IPS-NIHi7 (cell line): ENCODE measurements at regions not wholly inside any gene's neighbourhood (a gene's known extent, or its start where the extent isn't known, plus 50 kb on each side); places are given as distances from the start of the nearest gene placed in this dataset.

ENCODE experiments used
- DNase-seq: peaks from one replicate; pipeline ENCODE4 v3.0.0; 2012; ENCODE audit warnings: mixed read lengths; ENCODE audit errors: extremely low spot score

- DNase-seq = peak; percentile 70
These were observed 463.9 kb downstream of the GALC start for GRCh38 chr14:87529081-87529480.

DNA sequence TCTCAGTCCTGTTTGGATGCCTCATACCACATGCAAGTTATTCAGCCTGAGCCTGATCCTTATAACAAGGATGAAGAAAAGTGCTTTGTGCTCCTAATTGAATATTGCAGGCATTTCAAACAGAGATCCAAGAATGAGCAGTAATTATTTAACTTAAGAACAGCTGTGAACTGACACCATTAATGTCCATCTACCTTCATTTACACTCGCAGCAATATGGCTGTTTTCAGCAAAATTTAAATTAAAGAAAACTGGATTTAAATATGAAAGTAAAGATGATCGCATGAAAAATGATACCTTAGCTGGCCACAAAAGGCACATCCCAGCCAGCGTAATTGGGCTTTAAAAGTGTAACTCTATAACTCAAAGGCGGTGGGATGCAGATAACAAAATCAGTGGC, 466.3 kb downstream of the GALC start:
- no peak for DNase-seq

GRCh38 chr14:87524011-87524410, 469.0 kb downstream of the GALC start:
- no peak for DNase-seq

DNA sequence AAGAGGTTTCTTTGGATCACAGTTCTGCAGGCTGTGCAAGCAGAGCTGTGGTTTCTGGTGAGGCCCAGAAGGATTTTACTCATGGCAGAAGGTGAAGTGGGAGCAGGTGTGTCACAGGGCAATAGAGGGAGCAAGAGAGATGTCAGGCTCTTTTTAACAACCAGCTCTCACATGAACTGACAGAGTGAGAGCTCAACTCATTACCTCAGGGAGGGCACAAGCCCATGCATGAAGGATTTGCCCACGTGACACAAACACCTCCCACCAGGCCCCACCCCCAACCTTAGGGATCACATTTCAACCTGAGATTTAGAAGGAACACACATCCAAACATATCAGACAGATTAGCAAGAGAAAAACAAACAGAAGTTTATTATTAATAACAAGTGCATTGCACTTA, 470.4 kb downstream of the GALC start:
- peak; percentile 31 for DNase-seq

DNA sequence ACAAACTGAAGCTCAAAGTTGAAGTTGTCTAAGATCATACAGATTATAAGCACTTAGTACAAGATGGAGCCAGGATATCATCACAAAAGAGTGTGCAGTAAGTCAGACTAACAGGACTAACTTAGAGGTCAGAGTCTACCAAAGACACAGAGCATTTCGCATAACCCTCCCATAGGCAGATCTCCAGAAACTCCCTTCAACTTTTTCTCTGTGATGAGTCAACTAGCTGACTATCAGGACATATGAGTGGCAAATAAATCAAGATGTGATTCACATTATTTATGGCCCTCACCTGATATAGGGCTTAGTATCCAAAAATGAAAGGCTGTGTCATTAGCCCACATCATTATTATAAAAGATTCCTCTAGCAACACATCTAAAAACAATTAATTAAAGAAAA, 484.6 kb downstream of the GALC start:
- no peak for DNase-seq

GRCh38 chr14:87503711-87504110, 489.3 kb downstream of the GALC start:
- peak; percentile 47 for DNase-seq

DNA sequence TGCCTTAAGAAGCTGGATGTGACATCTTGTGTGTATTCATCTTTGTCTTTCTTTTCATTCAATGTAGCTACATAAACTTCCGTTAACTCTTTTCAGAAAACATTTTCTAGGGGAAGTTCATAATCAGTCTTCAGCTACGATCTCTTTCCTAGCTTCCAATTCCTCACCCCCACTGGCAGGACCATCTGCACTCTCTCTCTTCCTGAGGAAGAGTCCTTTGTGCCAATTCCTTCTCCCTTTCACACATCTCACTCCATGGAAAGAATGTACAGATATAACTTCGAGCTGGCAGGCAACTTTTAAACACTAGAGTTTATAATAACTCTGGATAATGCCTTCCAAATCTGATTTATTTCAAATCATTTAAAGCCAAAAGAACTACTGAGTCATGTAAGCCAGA, 495.7 kb downstream of the GALC start:
- no peak for DNase-seq

GRCh38 chr14:87494010-87494409, 499.0 kb downstream of the GALC start:
- DNase-seq = no peak

- no peak for DNase-seq
These were observed 500.4 kb downstream of the GALC start for GRCh38 chr14:87492561-87492960.

DNA sequence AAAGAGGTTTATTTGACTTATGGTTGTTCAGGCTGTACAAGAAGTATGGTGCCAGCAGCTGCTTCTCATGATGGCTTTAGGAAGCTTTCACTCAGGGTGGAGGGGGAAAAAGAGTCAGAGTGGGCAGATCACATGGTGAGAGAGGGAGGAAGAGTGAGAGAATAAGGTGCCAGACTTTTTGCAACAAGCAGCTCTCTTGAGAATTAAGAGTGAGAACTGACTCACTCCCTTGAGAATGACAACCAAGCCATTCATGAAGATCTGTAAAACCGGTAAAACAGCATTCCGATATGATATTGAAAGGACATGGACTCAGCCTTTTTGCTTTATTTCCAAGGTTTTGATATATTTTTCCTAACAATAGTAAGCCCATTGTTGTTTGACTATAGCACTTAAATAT, 501.2 kb downstream of the GALC start:
- peak; percentile 25 for DNase-seq

- DNase-seq = no peak
These were observed 503.7 kb downstream of the GALC start for GRCh38 chr14:87489196-87489819.

DNA sequence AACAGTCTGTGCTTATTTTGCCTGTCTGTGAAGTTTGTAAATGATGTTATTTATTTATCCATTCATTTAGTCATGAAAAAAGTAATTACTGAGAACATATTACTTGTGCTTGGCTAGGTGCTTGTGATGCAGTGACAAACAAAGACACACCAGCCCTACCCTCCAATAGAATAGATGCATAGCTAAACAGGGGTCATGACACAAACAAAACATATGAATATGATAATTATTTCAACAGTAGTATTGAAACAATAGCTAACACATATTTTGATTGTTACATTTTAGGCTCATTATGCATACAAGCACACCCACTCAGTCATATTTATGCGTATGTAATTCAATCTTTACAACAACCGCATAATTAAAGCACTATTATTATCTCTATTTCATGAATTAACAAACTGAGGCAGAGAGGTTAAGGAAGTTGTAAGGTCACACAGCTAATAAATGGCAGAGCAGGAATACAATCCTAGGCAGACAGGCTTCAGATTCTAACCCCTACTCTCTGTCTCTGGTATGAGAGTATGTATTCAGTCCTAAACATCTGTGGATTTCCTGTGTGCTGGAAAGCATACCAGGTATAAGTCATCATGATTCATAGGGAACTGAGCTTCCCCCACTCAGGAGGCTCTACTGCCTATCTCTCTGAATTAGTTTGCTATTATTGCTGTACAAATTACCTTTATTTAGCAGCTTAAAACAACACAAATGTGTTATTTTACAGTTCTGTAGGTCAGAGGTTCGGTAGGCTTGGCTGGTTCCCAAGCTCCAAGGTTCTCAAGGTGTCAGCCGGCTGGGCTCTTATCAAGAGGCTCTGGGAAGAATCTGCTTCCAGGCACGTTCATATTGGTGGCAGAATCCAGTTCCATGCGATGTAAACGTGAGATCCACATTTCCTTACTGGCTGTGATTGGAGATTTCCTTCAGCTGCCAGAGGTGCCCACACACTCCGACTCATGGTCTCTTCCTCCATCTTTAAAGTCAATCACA, 509.4 kb downstream of the GALC start:
- no peak for DNase-seq

DNA sequence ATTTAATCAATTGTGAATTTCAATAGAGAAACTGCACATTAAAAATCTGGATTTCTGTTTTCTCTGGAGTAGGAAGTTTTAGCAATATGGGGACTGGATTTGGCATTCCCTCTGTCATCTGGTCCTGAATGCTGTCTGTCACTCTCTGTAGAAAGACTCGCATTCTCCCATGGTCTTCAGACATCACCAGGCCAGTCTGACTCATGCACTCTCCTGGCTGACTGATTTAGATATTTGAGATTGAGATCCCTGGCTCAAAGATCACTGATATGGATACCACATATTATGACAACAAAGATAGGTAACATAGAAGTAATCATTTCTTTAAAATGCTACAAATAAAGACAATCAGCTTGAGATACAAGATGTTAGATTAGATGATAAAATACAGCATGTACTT, 524.5 kb downstream of the GALC start:
- DNase-seq = no peak

- no peak for DNase-seq
These were observed 525.4 kb downstream of the GALC start for GRCh38 chr14:87467578-87467977.

- no peak for DNase-seq
These were observed 527.2 kb downstream of the GALC start for GRCh38 chr14:87465770-87466169.

DNA sequence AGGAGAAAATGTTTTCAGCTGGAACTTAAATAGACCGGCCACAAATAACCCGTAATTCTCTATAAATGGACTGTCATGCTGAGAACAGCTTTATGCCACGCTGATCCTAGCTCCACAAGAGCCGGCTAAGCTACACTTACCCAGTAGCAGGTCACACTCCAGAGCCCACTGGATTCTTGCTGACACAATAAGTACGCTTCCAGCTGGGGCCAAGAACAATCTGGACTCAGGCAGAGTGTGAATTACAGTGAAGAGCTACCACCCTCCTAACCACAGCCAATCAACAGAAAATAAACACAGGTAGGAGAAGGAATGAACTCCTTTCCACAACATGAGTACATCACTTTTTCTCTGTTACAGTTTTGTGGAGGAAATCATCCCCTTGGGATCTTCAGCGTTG, 531.3 kb downstream of the GALC start:
- DNase-seq = no peak

DNA sequence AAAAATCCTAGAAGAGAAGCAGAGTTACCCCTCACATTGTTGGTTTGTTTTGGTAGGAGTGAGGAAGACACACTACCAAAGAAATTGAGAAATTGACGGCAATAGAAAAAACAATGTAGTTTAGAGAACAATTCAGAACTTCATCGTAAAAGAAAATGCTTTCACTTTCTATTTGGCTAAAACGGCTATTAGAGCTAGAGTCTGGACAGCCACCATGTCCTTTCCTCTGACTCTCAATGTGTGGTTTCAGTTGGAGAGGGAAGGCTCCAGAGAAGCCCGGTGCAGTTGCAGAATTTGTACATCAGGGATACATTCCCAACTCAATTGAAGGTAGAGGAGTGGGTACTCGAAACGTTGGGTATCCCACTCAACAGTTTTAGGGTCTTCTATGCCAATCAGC, 535.3 kb downstream of the GALC start:
- DNase-seq = no peak

DNA sequence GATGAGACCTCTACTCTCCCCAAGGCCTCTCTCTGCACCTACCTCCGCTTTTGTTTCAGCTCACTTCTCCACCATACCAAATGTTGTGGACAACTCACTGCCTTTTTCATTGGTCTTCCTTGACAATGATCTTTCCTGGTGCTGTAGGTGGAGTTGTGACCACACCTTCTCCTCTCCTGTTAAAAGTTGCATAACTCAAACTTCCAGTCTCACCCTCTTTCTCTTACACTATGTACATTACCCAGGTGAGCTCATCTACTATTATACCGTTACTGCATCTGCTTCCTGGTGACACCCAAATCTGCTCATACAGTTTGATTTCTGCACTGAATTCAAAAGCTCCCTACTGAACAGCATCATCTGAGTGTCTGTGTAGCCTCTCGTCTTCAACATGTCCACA, 542.8 kb downstream of the GALC start:
- no peak for DNase-seq

DNA sequence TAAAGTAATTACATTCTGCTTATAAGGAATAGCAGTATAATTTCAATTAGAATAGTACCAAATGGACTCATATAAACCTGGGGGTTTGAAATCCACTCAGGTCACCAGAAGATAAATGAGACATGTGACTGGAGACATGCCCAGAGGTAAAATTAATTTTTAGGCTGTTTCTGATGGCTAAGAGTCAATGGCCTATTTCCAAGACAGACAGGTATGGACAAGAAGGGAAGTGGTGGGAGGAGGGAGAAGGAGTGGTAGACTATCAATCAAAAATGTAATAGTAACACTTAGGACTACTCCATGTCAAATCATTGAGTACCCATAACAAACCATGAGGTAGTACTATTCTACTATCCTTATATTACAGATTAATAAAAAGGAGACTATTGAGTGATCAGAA, 544.0 kb downstream of the GALC start:
- DNase-seq = no peak

DNA sequence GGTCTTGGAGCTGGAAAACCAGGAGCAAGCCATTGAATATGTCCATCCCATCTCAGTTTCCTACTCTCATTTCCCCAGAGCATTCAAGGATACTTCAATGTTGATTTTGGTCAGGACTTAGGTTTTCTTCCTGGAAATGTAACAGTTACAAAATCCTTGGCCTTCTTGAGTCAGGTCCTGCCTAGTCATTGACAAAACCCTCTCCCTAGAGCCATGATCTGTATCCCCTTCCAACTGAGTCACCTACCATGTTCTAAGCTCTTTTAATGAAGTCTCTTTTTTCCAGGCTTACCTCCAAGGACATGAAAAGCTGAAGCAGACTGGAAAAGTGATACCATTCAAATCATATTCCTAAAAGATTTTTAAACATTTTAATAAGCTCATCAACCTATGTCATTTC, 549.2 kb downstream of the GALC start:
- DNase-seq = no peak

GRCh38 chr14:87443039-87443438, 549.9 kb downstream of the GALC start:
- no peak for DNase-seq

- DNase-seq = no peak
These were observed 555.8 kb downstream of the GALC start for GRCh38 chr14:87437158-87437557.

DNA sequence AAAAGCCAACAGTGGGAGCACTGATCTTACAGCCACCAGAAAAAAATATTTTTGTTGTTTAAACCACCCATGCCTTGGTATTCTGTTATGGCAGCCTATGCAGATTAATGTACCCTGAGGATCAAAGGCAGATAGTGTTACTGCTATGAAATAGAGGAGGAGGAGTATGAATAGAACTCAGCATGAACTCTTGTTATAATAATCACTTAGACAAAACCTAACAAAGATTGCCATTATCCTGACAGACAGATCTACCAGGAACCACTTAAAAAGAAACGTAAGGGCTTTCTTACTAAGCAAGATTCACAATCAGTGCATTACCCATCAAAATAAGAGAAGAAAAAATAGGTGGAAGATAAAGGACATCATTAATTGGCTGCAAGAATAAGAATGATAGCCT, 558.3 kb downstream of the GALC start:
- no peak for DNase-seq
